ENCODE measurements at regions not wholly inside any gene's neighbourhood (a gene's known extent, or its start where the extent isn't known, plus 50 kb on each side); places are given as distances from the start of the nearest gene placed in this dataset.
"Not testable (repeated sequence)": the region's sequence is repeated elsewhere in the genome, so short reads cannot be mapped to it uniquely, and the experiment has no call there.

DNA sequence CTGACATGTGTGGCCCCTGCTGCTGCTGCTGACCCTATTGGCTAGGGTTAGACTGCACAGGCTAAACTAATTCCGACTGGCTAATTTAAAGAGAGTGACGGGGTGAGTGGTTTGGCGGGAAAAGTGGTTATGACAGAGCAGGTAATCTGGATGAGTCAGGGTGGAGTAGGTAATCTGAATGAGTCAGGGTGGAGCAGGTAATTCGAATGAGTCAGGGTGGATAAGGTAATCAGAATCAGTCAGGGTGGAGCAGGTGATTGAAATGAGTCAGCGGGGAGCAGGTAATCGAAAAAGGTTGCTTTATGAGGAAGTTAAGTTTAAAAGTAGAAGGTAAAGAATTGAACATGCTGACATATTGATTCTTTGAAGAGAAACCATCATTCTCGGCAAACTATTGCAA, 683.3 kb downstream of the REEP3 start:
- not testable (repeated sequence) for DNase-seq (ENCODE audit: low read depth in 2 of 2)

DNA sequence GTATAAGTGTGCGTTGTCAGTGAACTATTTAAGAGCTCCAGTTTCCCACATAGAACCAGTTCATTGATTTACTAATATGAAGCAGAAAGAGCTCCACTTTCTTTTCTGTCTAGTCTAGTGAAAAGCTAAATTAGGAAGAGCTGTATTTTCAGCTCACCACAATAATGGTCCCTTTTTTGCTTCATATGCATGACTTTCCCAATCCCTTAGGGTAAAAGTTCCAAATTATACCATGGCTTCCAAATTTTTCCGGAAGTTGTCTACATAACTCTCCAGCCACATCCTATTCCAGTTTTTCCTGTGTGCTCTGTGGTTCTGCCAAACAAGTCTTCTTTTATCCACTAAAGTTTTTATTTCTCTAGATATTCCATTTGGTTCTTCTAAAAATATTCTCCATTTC, 685.2 kb downstream of the REEP3 start:
- DNase-seq (ENCODE audit: low read depth in 2 of 2): no peak

DNA sequence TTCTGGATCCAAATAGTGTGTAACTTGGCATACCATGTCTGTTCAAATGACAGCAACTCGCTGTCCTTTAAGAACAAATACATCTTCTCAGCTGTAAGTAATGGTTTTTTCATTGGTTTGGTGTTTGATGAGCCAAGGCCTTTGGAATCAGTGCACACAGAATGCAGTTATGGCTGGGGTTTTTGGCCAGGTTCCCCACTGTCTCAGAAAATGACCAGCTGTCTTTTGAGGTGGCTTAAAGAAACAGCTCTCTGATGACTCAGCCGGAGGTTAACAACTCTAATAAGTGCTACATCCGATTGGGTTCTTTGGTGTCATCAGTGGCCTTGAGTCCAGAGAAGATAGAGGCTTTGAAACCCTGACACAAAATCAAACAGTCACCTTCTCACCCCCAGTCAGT, 688.4 kb downstream of the REEP3 start:
- no peak for DNase-seq (ENCODE audit: low read depth in 2 of 2)

DNA sequence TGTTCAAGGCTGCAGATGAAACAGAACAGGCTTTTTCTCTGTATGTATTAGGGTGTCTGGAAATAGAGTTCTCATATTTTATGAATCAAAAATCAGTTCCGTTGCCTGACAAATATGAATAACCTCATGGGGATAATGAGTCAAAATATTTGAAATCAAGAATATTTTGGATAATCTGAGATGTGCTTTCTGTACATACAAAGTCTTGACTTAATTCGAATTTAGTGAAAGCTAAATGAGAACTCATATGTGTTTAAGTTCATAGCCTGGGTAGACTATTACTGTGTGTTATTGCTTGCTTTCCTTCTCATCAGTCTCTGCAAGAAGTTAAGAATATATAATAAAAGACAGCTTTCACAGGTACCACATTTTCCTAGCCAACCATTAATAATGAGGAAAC, 689.0 kb downstream of the REEP3 start:
- no peak for DNase-seq (ENCODE audit: low read depth in 2 of 2)

DNA sequence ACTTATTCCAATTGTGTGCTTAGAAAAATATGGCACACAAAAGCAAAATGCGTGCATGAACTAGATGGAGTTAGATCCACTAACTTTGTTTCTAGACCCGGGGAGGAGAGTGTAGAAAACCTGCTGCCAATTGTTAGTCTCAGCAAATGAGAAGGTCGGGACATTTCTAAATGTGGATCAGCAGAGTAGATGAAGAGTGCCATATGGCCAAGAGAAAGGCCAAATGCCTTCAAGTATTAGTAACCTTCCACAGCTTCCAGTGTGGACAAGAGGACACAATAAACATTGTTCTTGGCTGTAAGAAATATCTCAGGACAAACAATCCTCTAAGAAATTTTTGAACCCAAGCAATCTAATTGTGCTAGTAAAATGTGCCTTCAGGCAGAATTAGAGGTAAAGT, 690.3 kb downstream of the REEP3 start:
- no peak for DNase-seq (ENCODE audit: low read depth in 2 of 2)

DNA sequence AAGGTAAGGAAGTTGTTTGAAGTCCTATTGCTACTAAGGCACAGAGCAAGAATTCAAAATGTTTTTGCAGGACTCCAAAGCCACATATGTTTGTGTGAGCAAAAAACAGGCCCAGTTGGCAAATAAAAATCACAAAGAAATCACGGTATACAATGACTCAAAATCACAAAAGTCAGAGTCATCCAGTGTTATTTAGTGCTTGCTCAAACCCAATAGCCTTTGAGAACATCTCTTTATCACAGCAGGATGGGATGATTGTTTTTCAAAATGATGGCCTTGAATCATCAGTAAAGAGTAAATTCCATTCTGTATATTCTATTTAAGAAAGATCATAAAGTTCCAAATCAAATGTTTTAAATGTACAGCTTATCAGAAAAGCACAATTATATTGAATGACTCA, 693.9 kb downstream of the REEP3 start:
- DNase-seq (ENCODE audit: low read depth in 2 of 2): no peak

DNA sequence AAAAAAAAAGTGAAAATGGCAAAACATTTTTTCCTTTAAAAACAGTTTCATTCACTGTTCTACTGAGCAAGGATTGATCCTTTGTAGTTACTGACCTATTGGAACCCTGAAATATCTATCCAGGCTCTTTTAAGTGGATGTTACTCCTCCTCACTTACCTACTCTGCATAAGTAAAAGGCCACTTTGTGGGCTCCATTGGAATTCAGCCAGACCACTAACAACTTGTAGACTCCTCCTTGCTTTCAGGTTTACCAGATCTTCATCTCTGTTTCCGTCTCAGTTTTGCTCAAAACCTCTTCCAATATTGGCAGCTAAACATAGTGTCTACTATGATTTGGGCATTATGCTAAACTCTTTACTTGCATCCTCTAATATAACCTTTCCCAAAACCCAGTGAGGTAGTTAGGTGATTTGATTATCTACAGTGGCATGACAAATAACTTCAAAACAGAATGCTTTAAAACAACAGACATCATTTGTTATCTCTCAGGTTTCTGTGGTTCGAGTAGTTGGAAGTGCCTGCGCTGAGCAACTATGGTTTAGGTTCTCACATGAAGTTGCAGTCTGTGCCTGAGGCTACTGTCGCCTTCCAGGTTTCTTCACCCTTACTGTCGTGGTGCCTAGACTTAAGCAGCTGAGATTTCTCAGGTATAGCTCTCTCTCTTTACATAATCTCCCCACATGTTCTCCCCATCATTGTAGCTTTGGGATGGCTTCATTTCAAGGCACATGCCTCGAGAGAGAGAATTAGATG, 698.2 kb downstream of the REEP3 start:
- DNase-seq (ENCODE audit: low read depth in 2 of 2): no peak

DNA sequence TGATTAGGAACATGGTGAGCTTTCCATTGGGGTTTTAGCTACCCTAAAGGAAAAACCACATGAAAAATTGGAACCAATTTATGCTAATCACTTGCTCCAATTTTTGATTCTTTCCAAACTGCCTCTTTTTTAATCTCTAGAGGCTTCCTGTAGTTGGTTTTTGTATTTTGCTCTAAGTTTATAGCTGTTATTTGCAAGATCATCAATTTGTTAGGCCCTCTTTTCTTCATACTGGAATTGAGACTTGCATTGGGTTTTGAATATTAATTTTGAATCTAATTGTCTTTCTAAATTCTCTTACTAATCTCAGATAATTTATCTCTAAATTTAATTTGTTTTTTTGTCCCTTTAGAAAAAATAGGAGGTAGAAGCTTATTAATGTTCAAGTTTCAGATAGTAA, 713.3 kb downstream of the REEP3 start:
- no peak for DNase-seq (ENCODE audit: low read depth in 2 of 2)

DNA sequence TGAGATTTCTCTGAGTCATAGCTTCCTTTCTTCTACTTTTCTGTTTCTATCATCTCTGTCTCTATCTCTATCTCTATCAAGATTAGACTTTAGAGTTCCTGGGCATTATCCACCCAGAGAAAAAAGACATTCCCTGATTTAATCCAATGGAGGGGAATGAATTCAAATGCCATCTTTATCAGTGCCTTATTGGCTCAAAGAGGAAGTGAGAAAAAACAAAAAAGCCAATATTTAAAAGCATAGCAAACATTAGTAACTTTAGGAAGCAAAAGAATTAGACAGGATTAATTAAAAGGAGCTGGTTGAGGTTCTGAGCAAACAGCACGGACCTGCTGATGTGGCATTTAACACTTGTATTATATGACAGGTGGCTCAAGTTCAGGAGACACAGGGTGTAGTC, 736.5 kb downstream of the REEP3 start:
- DNase-seq (ENCODE audit: low read depth in 2 of 2): no peak

DNA sequence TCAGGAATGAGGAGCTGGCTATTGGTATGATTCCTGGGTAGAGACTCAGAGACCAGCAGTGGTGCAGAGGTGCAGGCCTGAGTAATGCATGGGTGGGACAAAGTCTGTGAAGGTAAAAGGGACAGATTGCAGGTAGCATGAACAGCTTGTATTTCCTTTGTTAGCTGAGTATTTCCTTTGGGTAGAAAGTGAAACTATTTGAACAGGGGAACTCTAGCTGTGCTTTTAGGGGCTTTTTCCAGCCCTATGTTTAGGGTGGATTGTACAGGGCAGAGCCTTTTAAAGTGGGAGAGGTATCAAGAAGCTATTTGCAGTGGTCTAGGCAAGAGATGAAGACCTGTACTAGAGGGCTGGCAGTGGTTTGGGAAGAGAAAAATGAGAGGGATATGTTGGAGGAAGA, 739.9 kb downstream of the REEP3 start:
- no peak for DNase-seq (ENCODE audit: low read depth in 2 of 2)

DNA sequence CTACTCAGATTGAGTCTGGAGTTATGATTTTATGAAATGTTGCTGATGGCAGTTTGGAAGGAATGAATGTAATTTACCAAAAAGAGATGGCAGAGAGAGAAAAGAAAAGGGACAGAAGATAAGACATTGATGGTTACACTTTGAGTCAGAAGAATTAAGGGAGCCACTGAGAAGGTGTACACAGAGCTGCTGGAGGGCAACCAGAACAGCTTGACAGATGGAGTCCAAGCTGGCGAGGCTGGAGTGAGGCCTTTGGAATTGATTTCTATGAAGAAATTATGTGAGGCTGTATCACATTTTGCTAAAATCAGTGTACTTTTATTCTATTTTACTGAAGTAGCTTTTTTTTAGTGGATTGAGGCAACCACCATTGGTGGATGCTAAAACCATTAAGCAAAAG, 740.5 kb downstream of the REEP3 start:
- no peak for DNase-seq (ENCODE audit: low read depth in 2 of 2)

DNA sequence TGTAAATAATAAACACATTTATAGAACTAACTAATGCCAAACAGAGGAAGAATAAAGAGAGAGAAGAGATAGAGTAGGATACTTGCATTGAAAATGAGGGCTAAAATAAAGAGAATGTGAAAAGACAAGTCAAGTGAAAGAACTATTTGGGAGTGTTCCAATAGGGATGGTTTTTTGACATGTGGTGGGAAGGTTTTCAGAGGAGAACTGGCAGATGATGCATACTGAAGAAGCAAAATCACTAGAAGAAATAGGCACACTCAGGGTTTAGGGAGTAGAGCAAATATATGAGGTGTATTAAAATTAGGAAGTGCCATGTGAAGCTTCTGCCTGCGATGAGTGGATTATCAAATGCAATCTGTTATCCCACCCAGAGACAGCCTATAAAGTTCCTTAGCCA, 744.8 kb downstream of the REEP3 start:
- no peak for DNase-seq (ENCODE audit: low read depth in 2 of 2)

DNA sequence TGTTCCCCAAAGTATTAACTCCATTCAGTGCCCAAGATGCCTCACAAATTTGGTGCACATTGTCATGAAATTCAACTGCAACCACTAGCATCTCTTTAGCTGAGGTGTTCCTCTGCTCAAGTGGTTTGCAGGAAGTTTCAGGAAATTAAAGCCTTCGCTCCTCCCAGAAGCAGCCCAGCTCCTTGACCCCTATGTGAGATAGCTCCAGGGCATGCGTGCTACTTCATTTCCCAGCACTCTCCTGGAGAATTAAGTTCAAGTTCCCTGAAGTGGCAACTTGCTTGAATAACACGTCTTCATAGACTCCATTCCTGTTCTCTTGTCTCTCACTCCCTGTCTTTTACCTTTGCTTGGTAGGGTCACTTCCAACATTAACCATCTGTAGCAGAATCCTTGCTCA, 750.3 kb downstream of the REEP3 start:
- DNase-seq (ENCODE audit: low read depth in 2 of 2): no peak

DNA sequence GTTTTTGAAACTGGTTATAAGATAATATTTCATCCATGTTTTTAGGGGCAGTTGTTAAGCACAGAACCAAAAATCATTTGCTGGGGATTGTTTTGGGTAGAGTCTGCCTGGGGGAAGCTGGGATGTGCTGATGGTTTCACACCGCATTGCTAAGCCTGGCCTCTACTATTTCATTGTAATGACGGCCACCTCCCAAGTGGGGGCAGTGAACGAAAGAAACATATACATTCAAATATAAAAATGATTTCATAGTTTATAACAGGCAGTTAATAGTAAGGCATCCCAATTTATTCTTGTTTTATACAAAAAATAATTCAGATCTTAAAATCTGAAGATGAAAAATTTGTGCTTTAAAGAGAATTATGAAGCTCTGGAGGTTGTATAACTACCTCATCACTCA, 750.8 kb downstream of the REEP3 start:
- DNase-seq (ENCODE audit: low read depth in 2 of 2): no peak

DNA sequence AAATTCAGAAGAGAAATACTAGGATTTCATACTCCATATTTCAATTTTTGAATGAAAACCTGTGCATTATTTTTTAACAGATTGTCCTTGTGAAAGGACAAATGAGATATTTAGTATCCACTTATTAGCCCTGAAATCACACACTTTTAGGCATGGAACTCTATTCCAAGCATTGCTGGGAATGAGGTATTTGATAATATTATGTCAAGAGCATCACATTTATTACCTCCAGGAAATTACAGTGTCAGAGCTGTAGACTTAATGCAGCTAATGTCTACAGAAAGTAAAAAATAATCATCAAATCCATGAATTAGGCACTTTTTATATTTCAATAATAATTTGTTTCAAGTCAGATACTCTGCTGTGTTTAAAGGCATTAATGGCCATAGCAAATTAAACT, 753.8 kb downstream of the REEP3 start:
- no peak for DNase-seq (ENCODE audit: low read depth in 2 of 2)

DNA sequence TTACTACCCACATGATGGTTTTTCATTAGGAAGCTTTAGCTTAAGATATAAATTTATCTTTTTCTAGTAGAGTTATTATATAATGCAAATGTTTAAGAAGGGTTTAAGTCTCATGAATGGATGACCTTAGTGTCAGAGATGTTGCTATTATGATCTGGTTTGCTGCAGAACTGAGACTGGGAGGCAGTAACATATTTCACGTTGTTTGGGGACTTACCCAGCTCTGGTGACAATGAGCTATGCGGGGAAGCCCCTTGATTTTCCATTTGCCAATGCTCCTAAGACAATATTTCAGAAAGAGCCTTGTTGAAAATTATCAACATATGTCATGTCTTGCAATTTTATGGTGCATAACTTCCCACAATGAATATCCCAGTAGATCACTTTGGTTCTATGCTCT, 754.6 kb downstream of the REEP3 start:
- DNase-seq (ENCODE audit: low read depth in 2 of 2): no peak

DNA sequence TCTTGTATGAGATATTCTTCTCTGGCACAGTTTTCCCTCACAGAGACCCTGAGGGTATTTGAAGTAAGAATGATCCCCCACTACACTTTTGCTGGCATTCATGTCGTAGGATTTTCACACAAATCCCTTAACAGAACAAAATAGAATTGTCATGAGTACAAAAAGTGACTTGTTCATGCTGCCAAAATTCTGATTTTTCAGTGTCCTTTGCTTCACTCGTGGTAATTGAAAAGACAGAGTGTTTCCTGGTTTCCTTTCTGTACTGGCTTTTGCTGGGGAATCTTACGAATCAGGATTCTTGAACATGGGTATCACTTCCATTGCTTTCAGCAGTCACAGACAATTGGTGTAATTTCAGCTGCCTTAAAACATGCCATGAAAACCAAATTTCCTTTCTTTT, 756.3 kb downstream of the REEP3 start:
- DNase-seq (ENCODE audit: low read depth in 2 of 2): no peak

DNA sequence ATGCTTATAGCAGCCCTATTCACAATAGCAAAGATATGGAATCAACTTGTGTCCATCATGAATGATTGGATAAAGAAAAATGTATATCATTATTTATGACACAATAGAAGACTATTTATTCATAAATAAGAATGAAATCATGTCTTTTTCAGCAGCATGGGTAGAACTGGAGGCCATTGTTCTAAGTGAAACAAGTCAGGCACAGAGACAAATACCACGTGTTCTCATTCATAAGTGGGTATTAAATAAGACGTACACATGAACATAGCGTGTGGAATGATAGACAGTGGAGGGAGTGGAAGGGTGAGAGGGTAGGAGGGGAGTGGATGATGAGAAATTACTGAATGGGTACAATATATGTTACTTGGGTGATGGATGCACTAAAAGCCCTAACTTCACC, 762.4 kb downstream of the REEP3 start:
- DNase-seq (ENCODE audit: low read depth in 2 of 2): no peak

DNA sequence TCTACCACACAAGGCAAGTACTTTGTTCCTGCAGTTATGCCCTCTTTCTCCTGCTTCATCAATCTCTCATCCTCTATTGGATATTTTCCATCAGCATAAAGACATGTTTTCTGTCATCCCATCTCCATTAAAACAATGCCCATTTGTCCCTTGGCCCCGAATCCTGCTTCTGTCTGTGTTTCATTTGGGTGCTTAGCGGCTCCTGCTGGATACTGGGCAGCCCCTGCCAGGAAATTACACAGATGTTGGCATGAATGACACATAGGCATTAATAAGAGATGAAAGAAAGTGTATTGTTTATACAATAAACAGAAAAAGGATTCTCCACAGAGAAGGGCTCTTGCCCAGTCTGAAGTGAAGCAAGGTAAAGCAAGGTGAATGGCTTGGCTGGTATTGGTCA, 765.3 kb downstream of the REEP3 start:
- no peak for DNase-seq (ENCODE audit: low read depth in 2 of 2)

DNA sequence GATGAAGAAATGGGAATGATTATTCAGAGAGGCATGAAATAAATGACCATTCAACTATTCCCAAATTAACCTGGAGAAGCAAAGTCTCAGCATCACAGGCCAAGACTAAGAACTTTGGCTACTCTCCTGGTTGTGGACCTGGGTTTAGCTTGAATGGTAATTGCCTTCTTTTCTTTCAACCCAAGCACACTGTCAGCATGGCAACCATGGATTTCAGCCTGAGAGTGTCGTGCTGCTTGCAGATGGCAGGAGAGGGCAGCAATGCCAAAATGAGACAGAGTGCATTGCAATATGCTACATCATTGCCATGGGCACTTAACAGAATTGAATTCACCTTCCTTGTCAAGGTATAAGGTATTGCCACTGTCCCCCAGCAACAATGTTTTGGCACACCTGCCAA, 767.2 kb downstream of the REEP3 start:
- no peak for DNase-seq (ENCODE audit: low read depth in 2 of 2)

DNA sequence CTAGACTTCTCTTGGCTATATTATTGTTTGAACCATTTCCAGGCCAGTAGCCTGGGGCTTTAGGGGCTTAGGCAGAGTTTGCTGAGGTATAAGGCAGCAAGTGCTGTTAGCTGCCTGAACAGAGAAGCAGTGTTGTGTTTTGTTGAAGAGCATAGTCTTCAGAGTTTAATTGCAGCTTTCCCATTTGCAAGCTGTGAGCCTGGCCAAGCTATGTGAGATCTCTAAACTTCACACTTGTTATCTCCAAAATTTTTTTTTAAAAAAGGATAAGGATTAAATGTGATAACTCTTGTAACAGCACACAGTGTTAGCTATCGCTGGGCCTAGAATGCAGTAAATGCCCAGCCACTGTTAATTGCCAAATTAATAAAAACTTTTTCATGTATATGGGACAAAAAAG, 782.4 kb downstream of the REEP3 start:
- no peak for DNase-seq (ENCODE audit: low read depth in 2 of 2)

DNA sequence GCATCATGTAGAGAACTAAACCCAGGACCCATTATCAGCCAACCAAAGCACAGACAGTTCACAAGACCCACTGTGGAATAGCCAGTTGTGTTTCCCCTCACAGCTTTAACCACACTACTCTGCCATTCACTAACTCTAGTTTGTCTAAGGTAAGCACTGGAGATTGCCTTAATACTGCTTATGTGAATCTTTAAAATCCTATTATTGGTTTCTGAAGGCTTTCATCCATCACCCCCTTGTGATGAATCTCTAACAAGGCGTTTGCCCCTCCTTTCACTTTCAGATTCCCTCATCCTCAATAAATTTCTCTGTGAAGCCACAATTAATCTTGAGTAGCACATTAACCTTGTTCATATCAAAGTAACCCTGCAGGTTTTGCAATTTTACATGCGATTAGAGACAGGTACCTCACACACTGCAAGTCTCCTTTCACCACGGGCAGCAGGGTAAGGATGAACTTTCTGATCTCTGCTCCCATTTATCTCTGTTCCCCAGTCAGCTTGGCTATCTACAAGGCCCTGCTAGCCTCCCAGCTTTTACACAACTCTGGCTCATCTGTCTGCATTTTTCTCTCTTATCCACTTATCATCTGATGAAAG, 785.6 kb downstream of the REEP3 start:
- DNase-seq (ENCODE audit: low read depth in 2 of 2): no peak

DNA sequence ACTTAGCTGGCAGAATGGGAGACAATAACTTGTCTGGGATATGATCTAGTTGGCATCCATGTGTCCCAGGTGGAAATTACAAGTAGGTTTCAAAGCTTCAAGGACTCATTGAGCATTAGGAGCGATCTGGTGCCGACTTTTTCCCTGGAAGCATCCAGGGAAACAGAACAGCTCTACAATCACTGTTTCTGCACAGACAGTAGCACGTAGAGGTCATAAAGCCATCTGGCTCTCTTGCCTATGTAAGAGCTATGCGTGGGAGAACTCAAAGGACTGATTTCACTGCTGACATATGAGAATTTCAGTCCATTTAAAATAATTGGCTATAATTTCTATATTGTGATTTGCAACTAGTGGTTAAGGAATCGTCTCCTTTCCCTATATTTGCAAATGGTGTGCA, 791.7 kb downstream of the REEP3 start:
- no peak for DNase-seq (ENCODE audit: low read depth in 2 of 2)

DNA sequence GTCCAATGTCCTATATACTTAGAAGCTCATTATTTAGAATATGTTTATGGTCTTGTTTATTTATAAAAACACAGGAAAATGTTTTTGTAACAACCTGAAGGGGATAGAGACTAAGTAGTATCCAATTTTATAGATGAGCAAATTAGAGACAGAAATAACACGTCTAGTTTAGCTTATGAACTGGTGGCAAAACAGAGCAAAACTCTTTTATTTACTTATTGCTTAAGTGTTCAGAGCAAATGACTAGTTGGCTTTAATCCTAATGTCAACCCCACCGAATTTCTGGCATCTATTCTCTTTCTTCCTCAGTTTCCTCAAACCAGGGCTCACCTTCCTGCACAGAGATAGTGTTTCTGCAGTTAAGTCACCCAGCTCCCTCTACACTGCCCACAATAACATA, 792.8 kb downstream of the REEP3 start:
- no peak for DNase-seq (ENCODE audit: low read depth in 2 of 2)
